CD4-positive, alpha-beta T cell (primary cell): ENCODE measurements at regions not wholly inside any gene's neighbourhood (a gene's known extent, or its start where the extent isn't known, plus 50 kb on each side); places are given as distances from the start of the nearest gene placed in this dataset.

Source experiments
- ATAC-seq: fragments of 200-7000 bp; cut with Tn5 transposase; one replicate; pipeline ENCODE4 v1.10.0; 2022; ENCODE audit warnings: mild to moderate bottlenecking; ENCODE audit not compliant: poor library complexity
- CTCF ChIA-PET: fragments of 350-600 bp; sonication (Branson Sonifier 250); formaldehyde crosslinking; loops from one replicate; lab custom pipeline; 2021; ENCODE audit warnings: antibody characterized with exemption, inconsistent platforms; lab: Charles Lee
- POLR2A ChIA-PET: fragments of 350-600 bp; sonication (Branson Sonifier 250); formaldehyde crosslinking; loops from one replicate; lab custom pipeline; 2021; ENCODE audit warnings: antibody characterized with exemption, inconsistent platforms; lab: Charles Lee
- DNase-seq, 14 experiments: peaks; one replicate each; pipeline ENCODE4 v3.0.0-alpha.2; 2013 to 2020; ENCODE audit warnings: mixed read lengths in 2 of 14
- H3K27ac ChIP-seq, 2 donors: one replicate each; pipeline versions ENCODE4 v1.5.1 to v1.7.0; 2013; ENCODE audit warnings: low read length in 2 of 2, low read depth in 1 of 2, mild to moderate bottlenecking in 1 of 2
- H3K27me3 ChIP-seq, 2 experiments: 1 replicate in 1 of 2; 2 replicates in 1 of 2; pipeline versions ENCODE4 v1.6.1 to v1.7.0; 2013; ENCODE audit warnings: low read length in 2 of 2, control low read depth in 1 of 2, mild to moderate bottlenecking in 1 of 2, moderate library complexity in 1 of 2; ENCODE audit not compliant: insufficient read depth in 2 of 2, control insufficient read depth in 1 of 2
- H3K36me3 ChIP-seq: one replicate; pipeline ENCODE4 v1.6.1; 2013; ENCODE audit warnings: low read length, control low read depth; ENCODE audit not compliant: insufficient read depth
- H3K4me1 ChIP-seq: one replicate; pipeline ENCODE4 v1.6.1; 2013; ENCODE audit warnings: low read length, control low read depth; ENCODE audit not compliant: insufficient read depth
- H3K4me3 ChIP-seq: one replicate; pipeline ENCODE4 v1.5.1; 2013; ENCODE audit warnings: mild to moderate bottlenecking, low read length, moderate library complexity
- H3K9me3 ChIP-seq, 2 experiments: 1 replicate in 1 of 2; 2 replicates in 1 of 2; pipeline versions ENCODE4 v1.6.1 to v1.7.0; 2013; ENCODE audit warnings: low read length in 2 of 2, mild to moderate bottlenecking in 2 of 2, control low read depth in 1 of 2, moderate library complexity in 1 of 2; ENCODE audit not compliant: control insufficient read depth in 1 of 2, insufficient read depth in 1 of 2
- H3K27ac Mint-ChIP-seq: one replicate; pipeline ENCODE4 v1.8.0; 2020; ENCODE audit warnings: mixed read lengths
- H3K27me3 Mint-ChIP-seq: one replicate; pipeline ENCODE4 v1.8.0; 2021; ENCODE audit warnings: mixed read lengths
- H3K36me3 Mint-ChIP-seq: one replicate; pipeline ENCODE4 v1.8.0; 2021; ENCODE audit warnings: low read depth, mixed read lengths
- H3K4me1 Mint-ChIP-seq: one replicate; pipeline ENCODE4 v1.8.0; 2021; ENCODE audit warnings: low read depth, mixed read lengths
- H3K4me3 Mint-ChIP-seq: one replicate; pipeline ENCODE4 v1.8.0; 2020; ENCODE audit warnings: mild to moderate bottlenecking, mixed read lengths
- H3K9me3 Mint-ChIP-seq: one replicate; pipeline ENCODE4 v1.8.0; 2020; ENCODE audit warnings: mixed read lengths
- intact Hi-C, 2 experiments: fragments of 100-400 bp; cut with DNase I in 1 of 2; cut with micrococcal nuclease in 1 of 2; formaldehyde crosslinking; loops; one replicate each; pipeline versions ENCODE4 v1.15.1 to v1.9.0; 2023 to 2025; cut with DNase I, micrococcal nuclease
- TF ChIP-seq, protein P1 (sequence below): fragments of 200-600 bp; IDR thresholded peaks from one replicate; pipeline ENCODE4 v1.8.0; 2022; ENCODE audit warnings: antibody characterized with exemption, mild to moderate bottlenecking

- H3K27me3 Mint-ChIP-seq: peaks cover 18% of the 10 kb centered on the region
- Histone ChIP-seq H3K9me3 (no peaks in the 10 kb centered on the region), H3K27ac (no peak overlapping the region), H3K4me1 (no peaks in the 10 kb centered on the region), H3K27me3 (peaks cover 2 to 6% of the 10 kb centered on the region in 2 experiments), H3K36me3 (no peaks in the 10 kb centered on the region), H3K4me3 (no peak overlapping the region)
- H3K27ac Mint-ChIP-seq: no peak overlapping the region
- TF ChIP-seq, protein P1, sequence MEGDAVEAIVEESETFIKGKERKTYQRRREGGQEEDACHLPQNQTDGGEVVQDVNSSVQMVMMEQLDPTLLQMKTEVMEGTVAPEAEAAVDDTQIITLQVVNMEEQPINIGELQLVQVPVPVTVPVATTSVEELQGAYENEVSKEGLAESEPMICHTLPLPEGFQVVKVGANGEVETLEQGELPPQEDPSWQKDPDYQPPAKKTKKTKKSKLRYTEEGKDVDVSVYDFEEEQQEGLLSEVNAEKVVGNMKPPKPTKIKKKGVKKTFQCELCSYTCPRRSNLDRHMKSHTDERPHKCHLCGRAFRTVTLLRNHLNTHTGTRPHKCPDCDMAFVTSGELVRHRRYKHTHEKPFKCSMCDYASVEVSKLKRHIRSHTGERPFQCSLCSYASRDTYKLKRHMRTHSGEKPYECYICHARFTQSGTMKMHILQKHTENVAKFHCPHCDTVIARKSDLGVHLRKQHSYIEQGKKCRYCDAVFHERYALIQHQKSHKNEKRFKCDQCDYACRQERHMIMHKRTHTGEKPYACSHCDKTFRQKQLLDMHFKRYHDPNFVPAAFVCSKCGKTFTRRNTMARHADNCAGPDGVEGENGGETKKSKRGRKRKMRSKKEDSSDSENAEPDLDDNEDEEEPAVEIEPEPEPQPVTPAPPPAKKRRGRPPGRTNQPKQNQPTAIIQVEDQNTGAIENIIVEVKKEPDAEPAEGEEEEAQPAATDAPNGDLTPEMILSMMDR: no peak
- no peak for ATAC-seq
- no peaks in the 10 kb centered on the region for H3K36me3 Mint-ChIP-seq
- ChIA-PET POLR2A (no interaction called here), CTCF (no interaction called here)
- no peaks in the 10 kb centered on the region for H3K4me1 Mint-ChIP-seq
- H3K9me3 Mint-ChIP-seq: no peaks in the 10 kb centered on the region
- no peak overlapping the region for H3K4me3 Mint-ChIP-seq
- no peak for DNase-seq
- intact Hi-C loops: no loop called here
Observed at GRCh38 chr15:61684749-61685467, 375.3 kb downstream of the VPS13C start.

GRCh38 chr15:61682891-61683735, 377.1 kb downstream of the VPS13C start:
- TF ChIP-seq, protein P1: no peak
- CTCF ChIA-PET: no interaction called here
- Histone ChIP-seq H3K27me3 (peaks cover 6 to 11% of the 10 kb centered on the region in 2 experiments), H3K9me3 (no peaks in the 10 kb centered on the region), H3K4me3 (no peak overlapping the region), H3K36me3 (no peaks in the 10 kb centered on the region), H3K27ac (no peak overlapping the region), H3K4me1 (no peaks in the 10 kb centered on the region)
- ATAC-seq (no peak), DNase-seq (no peak)
- Mint-ChIP-seq H3K27me3 (peaks cover 30% of the 10 kb centered on the region), H3K36me3 (no peaks in the 10 kb centered on the region), H3K4me1 (no peaks in the 10 kb centered on the region), H3K9me3 (peaks cover 2% of the 10 kb centered on the region), H3K27ac (no peak overlapping the region), H3K4me3 (no peak overlapping the region)
- POLR2A ChIA-PET: no interaction called here
- intact Hi-C loops: no loop called here

DNA sequence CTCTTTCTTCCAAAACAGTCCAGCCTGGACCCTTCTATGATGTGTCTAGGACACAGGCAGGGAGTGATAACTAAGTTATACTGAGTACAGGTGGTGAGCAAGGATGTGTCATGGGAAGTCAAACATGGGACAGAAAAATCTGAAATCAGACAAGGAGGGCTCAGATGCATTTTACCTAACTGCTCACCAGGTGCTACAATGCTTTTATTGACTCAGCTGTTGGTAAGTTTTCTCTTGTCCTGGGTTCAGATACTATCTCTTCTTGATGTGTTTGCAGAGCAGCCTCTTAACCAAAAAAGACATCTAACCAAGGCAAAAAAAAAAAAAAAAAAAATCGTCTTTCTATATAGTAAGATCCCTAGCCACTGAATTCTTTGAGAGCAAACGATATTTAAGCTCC, 378.6 kb downstream of the VPS13C start:
- Mint-ChIP-seq H3K27ac (no peak overlapping the region), H3K36me3 (no peaks in the 10 kb centered on the region), H3K9me3 (peaks cover 7% of the 10 kb centered on the region), H3K4me1 (no peaks in the 10 kb centered on the region), H3K27me3 (peaks cover 30% of the 10 kb centered on the region), H3K4me3 (no peak overlapping the region)
- no peaks in the 10 kb centered on the region for H3K4me1 ChIP-seq
- ChIA-PET CTCF (no interaction called here), POLR2A (no interaction called here)
- intact Hi-C loops: no loop called here
- H3K9me3 ChIP-seq: no peaks in the 10 kb centered on the region
- ATAC-seq (no peak), DNase-seq (no peak)
- peaks cover 6 to 11% of the 10 kb centered on the region in 2 experiments for H3K27me3 ChIP-seq
- H3K36me3 ChIP-seq: no peaks in the 10 kb centered on the region
- TF ChIP-seq, protein P1: no peak
- H3K27ac ChIP-seq: no peak overlapping the region
- no peak overlapping the region for H3K4me3 ChIP-seq
